ENCODE measurements at regions not wholly inside any gene's neighbourhood (a gene's known extent, or its start where the extent isn't known, plus 50 kb on each side); places are given as distances from the start of the nearest gene placed in this dataset.
A peak's percentile ranks its signal among the peaks of the same experiment; 100 is the strongest.

DNA sequence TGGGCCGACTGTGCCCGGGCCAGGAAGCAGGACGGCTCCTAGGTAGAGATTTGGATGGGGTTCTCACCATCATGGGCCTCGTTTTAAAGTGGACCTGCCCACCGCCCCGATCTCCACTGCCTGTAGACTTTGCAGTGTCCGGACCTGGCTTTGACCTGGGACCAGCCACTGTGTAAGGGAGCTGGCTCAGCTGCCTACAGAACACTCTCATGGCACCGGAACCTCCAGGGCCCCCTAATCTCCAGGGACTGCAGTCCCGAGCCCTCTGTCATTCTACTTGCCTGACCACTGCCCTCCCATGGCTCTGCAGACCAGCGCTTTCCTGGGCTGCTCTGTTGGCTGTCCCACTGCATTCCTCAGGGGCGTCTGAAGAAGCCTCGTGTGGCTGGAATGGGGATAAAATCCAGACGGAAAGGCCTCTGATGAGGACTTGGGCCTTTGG, 120.8 kb downstream of the GLI2 start:
- no peak for DNase-seq (ENCODE audit: low read depth)
- Histone ChIP-seq H3K4me3 (ENCODE audit: low read depth, low read length) (no peak overlapping the region), H3K27me3 (ENCODE audit: control insufficient read depth, insufficient read depth, low read length) (no peaks in the 10 kb centered on the region), H3K36me3 (ENCODE audit: control insufficient read depth, insufficient read depth, low read length) (no peaks in the 10 kb centered on the region)
- ChIA-PET CTCF (interaction anchor here (1.3 to 1.8 kb wide), 3 partner anchors 13 to 119 kb away, joined by 3 to 5 read pairs (median 3); no protein-coding TSS in a partner anchor), POLR2A (no interaction called here)
- TF ChIP-seq CTCF (IDR thresholded peaks at IDR 0.05; ENCODE audit: insufficient read depth, low read depth, low read length): peak; percentile 53

- no peak for DNase-seq (ENCODE audit: low read depth)
- no peaks in the 10 kb centered on the region for H3K36me3 ChIP-seq (ENCODE audit: control insufficient read depth, insufficient read depth, low read length)
- ChIA-PET CTCF (interaction anchor here (1.1 to 1.8 kb wide), 5 partner anchors 8 to 120 kb away, joined by 3 to 5 read pairs (median 3); no protein-coding TSS in a partner anchor), POLR2A (no interaction called here)
- TF ChIP-seq CTCF (IDR thresholded peaks at IDR 0.05; ENCODE audit: insufficient read depth, low read depth, low read length): no peak
- H3K27me3 ChIP-seq (ENCODE audit: control insufficient read depth, insufficient read depth, low read length): no peaks in the 10 kb centered on the region
- no peak overlapping the region for H3K4me3 ChIP-seq (ENCODE audit: low read depth, low read length)
Measured at GRCh38 chr2:120857422-120857821, 121.8 kb downstream of the GLI2 start.

GRCh38 chr2:120857931-120858330, 122.3 kb downstream of the GLI2 start:
- TF ChIP-seq CTCF (IDR thresholded peaks at IDR 0.05; ENCODE audit: insufficient read depth, low read depth, low read length): no peak
- Histone ChIP-seq H3K27me3 (ENCODE audit: control insufficient read depth, insufficient read depth, low read length) (no peaks in the 10 kb centered on the region), H3K36me3 (ENCODE audit: control insufficient read depth, insufficient read depth, low read length) (no peaks in the 10 kb centered on the region), H3K4me3 (ENCODE audit: low read depth, low read length) (no peak overlapping the region)
- no peak for DNase-seq (ENCODE audit: low read depth)
- ChIA-PET POLR2A (interaction anchor here (0.5 kb wide), 1 partner anchor 21 kb away, joined by 18 read pairs; no protein-coding TSS in a partner anchor), CTCF (interaction anchor here (0.6 to 1.8 kb wide), 7 partner anchors 9 to 155 kb away, joined by 3 to 5 read pairs (median 3); no protein-coding TSS in a partner anchor)

GRCh38 chr2:120858361-120859106, 122.9 kb downstream of the GLI2 start:
- no peak for TF ChIP-seq CTCF (IDR thresholded peaks at IDR 0.05; ENCODE audit: insufficient read depth, low read depth, low read length)
- Histone ChIP-seq H3K27me3 (ENCODE audit: control insufficient read depth, insufficient read depth, low read length) (no peaks in the 10 kb centered on the region), H3K4me3 (ENCODE audit: low read depth, low read length) (no peak overlapping the region), H3K36me3 (ENCODE audit: control insufficient read depth, insufficient read depth, low read length) (no peaks in the 10 kb centered on the region)
- no peak for DNase-seq (ENCODE audit: low read depth)
- CTCF ChIA-PET: interaction anchor here (0.6 to 1.8 kb wide), 4 partner anchors 9 to 155 kb away, joined by 3 to 4 read pairs (median 3); no protein-coding TSS in a partner anchor
- POLR2A ChIA-PET: interaction anchor here (0.5 kb wide), 1 partner anchor 22 kb away, joined by 18 read pairs; no protein-coding TSS in a partner anchor

- ChIA-PET POLR2A (no interaction called here), CTCF (interaction anchor here (1.1 to 1.8 kb wide), 3 partner anchors 9 to 125 kb away, joined by 3 to 4 read pairs (median 3); no protein-coding TSS in a partner anchor)
- H3K27me3 ChIP-seq (ENCODE audit: control insufficient read depth, insufficient read depth, low read length): no peaks in the 10 kb centered on the region
- DNase-seq (ENCODE audit: low read depth): no peak
- H3K4me3 ChIP-seq (ENCODE audit: low read depth, low read length): no peak overlapping the region
- TF ChIP-seq CTCF (IDR thresholded peaks at IDR 0.05; ENCODE audit: insufficient read depth, low read depth, low read length): no peak
- H3K36me3 ChIP-seq (ENCODE audit: control insufficient read depth, insufficient read depth, low read length): no peaks in the 10 kb centered on the region; the same call in 1 of the 2 replicates
Measured at GRCh38 chr2:120859128-120859527, 123.5 kb downstream of the GLI2 start.

Measured in BJ (cell line).